ENCODE measurements at regions not wholly inside any gene's neighbourhood (a gene's known extent, or its start where the extent isn't known, plus 50 kb on each side); places are given as distances from the start of the nearest gene placed in this dataset.
"Not testable (repeated sequence)": the region's sequence is repeated elsewhere in the genome, so short reads cannot be mapped to it uniquely, and the experiment has no call there.

DNA sequence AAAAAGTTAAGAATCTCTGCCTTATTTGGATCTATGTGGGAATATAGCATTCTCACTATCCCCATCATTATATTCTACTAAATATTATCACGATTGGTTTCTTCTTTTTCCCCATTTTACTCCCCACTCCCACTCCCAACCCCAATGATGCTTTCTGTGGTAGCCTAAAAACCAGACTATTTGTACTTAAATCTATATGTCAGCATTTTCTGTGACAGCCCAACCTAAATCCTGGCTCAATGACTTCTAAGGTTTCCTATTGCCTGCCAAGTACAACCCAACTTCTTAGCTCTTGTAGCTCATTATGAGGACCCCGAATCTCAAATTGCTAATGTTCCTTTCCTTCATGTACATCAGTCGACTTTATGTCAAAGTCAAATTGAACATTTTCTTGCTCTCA lies 598.6 kb downstream of the XPNPEP1 start:
- no peaks in the 10 kb centered on the region for H3K36me3 Mint-ChIP-seq (ENCODE audit: insufficient read depth)
- H3K9me3 Mint-ChIP-seq, result peaks cover 17% of the 10 kb centered on the region
- no peak overlapping the region for H3K4me3 Mint-ChIP-seq
- DNase-seq (ENCODE audit: low spot score in 2 of 2) (no peak), ATAC-seq (replicated peaks; ENCODE audit: extremely low read depth, poor library complexity, severe bottlenecking) (no peak)
- H3K27me3 Mint-ChIP-seq, result no peaks in the 10 kb centered on the region
- no peaks in the 10 kb centered on the region for H3K4me1 Mint-ChIP-seq
- no peak overlapping the region for H3K27ac Mint-ChIP-seq (ENCODE audit: low read depth)

DNA sequence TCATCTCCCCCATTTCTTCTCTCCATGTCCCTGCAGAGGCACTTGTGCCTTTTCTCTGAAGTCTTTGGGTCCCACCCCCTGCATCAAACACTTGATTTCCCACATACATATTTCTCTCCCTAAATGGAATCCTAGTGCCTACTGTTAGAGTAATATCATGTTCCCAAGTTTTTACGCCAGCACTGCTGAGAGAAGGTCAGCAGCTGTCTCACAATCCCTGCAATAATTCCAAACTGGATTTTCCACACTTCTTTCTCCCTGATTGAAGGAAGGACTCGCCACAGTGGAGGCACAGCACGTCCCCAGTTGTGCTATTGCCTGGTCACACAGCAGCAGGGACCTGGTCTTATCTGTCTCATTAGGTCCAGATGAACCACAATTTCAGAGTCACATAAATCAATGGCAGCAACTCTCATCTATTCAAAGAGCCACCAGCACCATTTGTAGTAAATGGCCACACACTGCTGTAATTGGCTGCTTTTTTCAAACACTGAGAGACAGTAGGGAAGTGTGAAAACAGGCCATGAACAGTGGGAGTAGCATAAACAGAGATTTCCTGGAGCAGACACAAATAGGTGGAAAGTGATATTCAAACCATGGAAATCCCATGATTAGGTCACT lies 605.5 kb downstream of the XPNPEP1 start:
- DNase-seq (ENCODE audit: low spot score in 2 of 2) (no peak), ATAC-seq (replicated peaks; ENCODE audit: extremely low read depth, poor library complexity, severe bottlenecking) (no peak)
- Mint-ChIP-seq H3K27me3 (no peaks in the 10 kb centered on the region), H3K36me3 (ENCODE audit: insufficient read depth) (no peaks in the 10 kb centered on the region), H3K4me3 (no peak overlapping the region), H3K27ac (ENCODE audit: low read depth) (no peak overlapping the region), H3K9me3 (peaks cover 20% of the 10 kb centered on the region), H3K4me1 (no peaks in the 10 kb centered on the region)

- ATAC-seq (replicated peaks; ENCODE audit: extremely low read depth, poor library complexity, severe bottlenecking); H3K4me1 Mint-ChIP-seq; DNase-seq (ENCODE audit: low spot score in 2 of 2); H3K27me3 Mint-ChIP-seq; H3K36me3 Mint-ChIP-seq (ENCODE audit: insufficient read depth); H3K27ac Mint-ChIP-seq (ENCODE audit: low read depth); H3K4me3 Mint-ChIP-seq: not testable (repeated sequence)
- H3K9me3 Mint-ChIP-seq, result peaks cover 18% of the 10 kb centered on the region
Measured at GRCh38 chr10:109314016-109314415, 609.3 kb downstream of the XPNPEP1 start.

GRCh38 chr10:109312555-109312954 lies 610.8 kb downstream of the XPNPEP1 start:
- DNase-seq (ENCODE audit: low spot score in 2 of 2); H3K36me3 Mint-ChIP-seq (ENCODE audit: insufficient read depth); H3K4me1 Mint-ChIP-seq; H3K27me3 Mint-ChIP-seq; ATAC-seq (replicated peaks; ENCODE audit: extremely low read depth, poor library complexity, severe bottlenecking); H3K27ac Mint-ChIP-seq (ENCODE audit: low read depth); H3K4me3 Mint-ChIP-seq: not testable (repeated sequence)
- peaks cover 16% of the 10 kb centered on the region for H3K9me3 Mint-ChIP-seq

DNA sequence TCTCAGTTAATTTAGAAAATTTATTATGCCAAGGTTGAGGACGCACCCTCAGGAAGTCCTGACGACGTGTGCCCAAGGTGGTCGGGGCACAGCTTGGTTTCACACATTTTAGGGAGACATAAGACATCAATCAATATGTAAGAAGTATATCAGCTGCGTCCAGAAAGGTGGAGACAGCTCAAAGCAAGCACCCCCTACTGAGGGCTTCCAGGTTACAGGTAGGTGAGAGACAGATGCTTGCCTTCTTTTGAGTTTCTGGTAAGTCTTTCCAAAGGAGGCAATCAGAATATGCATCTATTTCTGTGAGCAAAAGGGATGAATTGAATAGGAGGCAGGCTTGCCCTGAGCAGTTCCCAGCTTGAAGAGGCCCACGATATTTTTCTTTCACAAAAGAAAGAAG lies 614.3 kb downstream of the XPNPEP1 start:
- no peaks in the 10 kb centered on the region for H3K4me1 Mint-ChIP-seq
- H3K27ac Mint-ChIP-seq (ENCODE audit: low read depth), result no peak overlapping the region
- DNase-seq (ENCODE audit: low spot score in 2 of 2) (no peak), ATAC-seq (replicated peaks; ENCODE audit: extremely low read depth, poor library complexity, severe bottlenecking) (no peak)
- H3K36me3 Mint-ChIP-seq (ENCODE audit: insufficient read depth), result no peaks in the 10 kb centered on the region
- H3K27me3 Mint-ChIP-seq, result no peaks in the 10 kb centered on the region
- H3K4me3 Mint-ChIP-seq, result no peak overlapping the region
- peaks cover 13% of the 10 kb centered on the region for H3K9me3 Mint-ChIP-seq

- H3K36me3 Mint-ChIP-seq (ENCODE audit: insufficient read depth); DNase-seq (ENCODE audit: low spot score in 2 of 2); ATAC-seq (replicated peaks; ENCODE audit: extremely low read depth, poor library complexity, severe bottlenecking): not testable (repeated sequence)
Measured at GRCh38 chr10:109307102-109307501, 616.2 kb downstream of the XPNPEP1 start.

DNA sequence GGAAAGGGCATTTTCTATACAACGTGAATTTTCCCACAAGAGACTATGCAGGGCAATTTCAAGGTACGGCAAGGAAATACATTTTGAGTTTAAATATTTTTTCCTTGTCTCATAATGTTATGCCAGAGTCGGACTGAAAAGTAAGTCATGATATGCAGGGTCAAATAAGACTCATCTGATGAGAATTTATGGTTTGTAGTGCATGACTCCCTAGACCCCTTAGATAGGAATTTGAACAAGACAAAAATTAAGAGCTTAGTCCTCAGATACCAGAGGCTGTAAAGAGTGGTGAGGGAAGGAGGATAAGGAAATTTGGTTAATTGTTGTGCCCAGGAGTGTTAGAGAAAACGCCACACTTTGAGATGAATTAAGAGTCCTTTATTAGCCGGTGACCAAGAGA lies 616.6 kb downstream of the XPNPEP1 start:
- H3K4me3 Mint-ChIP-seq, result no peak overlapping the region
- ATAC-seq (replicated peaks; ENCODE audit: extremely low read depth, poor library complexity, severe bottlenecking), result no peak
- no peaks in the 10 kb centered on the region for H3K36me3 Mint-ChIP-seq (ENCODE audit: insufficient read depth)
- no peaks in the 10 kb centered on the region for H3K4me1 Mint-ChIP-seq
- no peak for DNase-seq (ENCODE audit: low spot score in 2 of 2)
- H3K27me3 Mint-ChIP-seq, result no peaks in the 10 kb centered on the region
- H3K9me3 Mint-ChIP-seq, result peaks cover 9% of the 10 kb centered on the region
- H3K27ac Mint-ChIP-seq (ENCODE audit: low read depth), result no peak overlapping the region

More at GRCh38 chr10:109307102-109307501, 616.2 kb downstream of the XPNPEP1 start:
- H3K27ac Mint-ChIP-seq (ENCODE audit: low read depth); H3K27me3 Mint-ChIP-seq; H3K9me3 Mint-ChIP-seq; H3K4me1 Mint-ChIP-seq; H3K4me3 Mint-ChIP-seq: not testable (repeated sequence)

GRCh38 chr10:109287858-109288257 lies 635.5 kb downstream of the XPNPEP1 start:
- Mint-ChIP-seq H3K27ac (ENCODE audit: low read depth) (no peak overlapping the region), H3K4me1 (no peaks in the 10 kb centered on the region), H3K27me3 (no peaks in the 10 kb centered on the region), H3K4me3 (no peak overlapping the region), H3K36me3 (ENCODE audit: insufficient read depth) (no peaks in the 10 kb centered on the region), H3K9me3 (peaks cover 29% of the 10 kb centered on the region)
- no peak for DNase-seq (ENCODE audit: low spot score in 2 of 2)
- no peak for ATAC-seq (replicated peaks; ENCODE audit: extremely low read depth, poor library complexity, severe bottlenecking)

GRCh38 chr10:109282510-109282909 lies 640.8 kb downstream of the XPNPEP1 start:
- DNase-seq (ENCODE audit: low spot score in 2 of 2), result no peak
- Mint-ChIP-seq H3K4me1 (no peaks in the 10 kb centered on the region), H3K27ac (ENCODE audit: low read depth) (no peak overlapping the region), H3K36me3 (ENCODE audit: insufficient read depth) (no peaks in the 10 kb centered on the region), H3K27me3 (no peaks in the 10 kb centered on the region), H3K9me3 (peaks cover 23% of the 10 kb centered on the region), H3K4me3 (no peak overlapping the region)
- no peak for ATAC-seq (replicated peaks; ENCODE audit: extremely low read depth, poor library complexity, severe bottlenecking)

GRCh38 chr10:109281347-109281746 lies 642.0 kb downstream of the XPNPEP1 start:
- Mint-ChIP-seq H3K9me3 (peaks cover 23% of the 10 kb centered on the region), H3K4me1 (no peaks in the 10 kb centered on the region), H3K27ac (ENCODE audit: low read depth) (no peak overlapping the region), H3K36me3 (ENCODE audit: insufficient read depth) (no peaks in the 10 kb centered on the region), H3K4me3 (no peak overlapping the region), H3K27me3 (no peaks in the 10 kb centered on the region)
- no peak for ATAC-seq (replicated peaks; ENCODE audit: extremely low read depth, poor library complexity, severe bottlenecking)
- DNase-seq (ENCODE audit: low spot score in 2 of 2), result no peak

- no peak overlapping the region for H3K4me3 Mint-ChIP-seq
- ATAC-seq (replicated peaks; ENCODE audit: extremely low read depth, poor library complexity, severe bottlenecking), result no peak
Measured at GRCh38 chr10:109280837-109281236, 642.5 kb downstream of the XPNPEP1 start.

GRCh38 chr10:109277456-109277855 lies 645.9 kb downstream of the XPNPEP1 start:
- no peaks in the 10 kb centered on the region for H3K4me1 Mint-ChIP-seq
- H3K27me3 Mint-ChIP-seq, result no peaks in the 10 kb centered on the region
- no peak overlapping the region for H3K27ac Mint-ChIP-seq (ENCODE audit: low read depth)
- H3K9me3 Mint-ChIP-seq, result peaks cover 6% of the 10 kb centered on the region
- no peaks in the 10 kb centered on the region for H3K36me3 Mint-ChIP-seq (ENCODE audit: insufficient read depth)
- ATAC-seq (replicated peaks; ENCODE audit: extremely low read depth, poor library complexity, severe bottlenecking) (no peak), DNase-seq (ENCODE audit: low spot score in 2 of 2) (no peak)
- no peak overlapping the region for H3K4me3 Mint-ChIP-seq

More at GRCh38 chr10:109280837-109281236, 642.5 kb downstream of the XPNPEP1 start:
- DNase-seq (ENCODE audit: low spot score in 2 of 2), result no peak
- Mint-ChIP-seq H3K27ac (ENCODE audit: low read depth) (no peak overlapping the region), H3K36me3 (ENCODE audit: insufficient read depth) (no peaks in the 10 kb centered on the region), H3K27me3 (no peaks in the 10 kb centered on the region), H3K4me1 (no peaks in the 10 kb centered on the region), H3K9me3 (peaks cover 18% of the 10 kb centered on the region)

DNA sequence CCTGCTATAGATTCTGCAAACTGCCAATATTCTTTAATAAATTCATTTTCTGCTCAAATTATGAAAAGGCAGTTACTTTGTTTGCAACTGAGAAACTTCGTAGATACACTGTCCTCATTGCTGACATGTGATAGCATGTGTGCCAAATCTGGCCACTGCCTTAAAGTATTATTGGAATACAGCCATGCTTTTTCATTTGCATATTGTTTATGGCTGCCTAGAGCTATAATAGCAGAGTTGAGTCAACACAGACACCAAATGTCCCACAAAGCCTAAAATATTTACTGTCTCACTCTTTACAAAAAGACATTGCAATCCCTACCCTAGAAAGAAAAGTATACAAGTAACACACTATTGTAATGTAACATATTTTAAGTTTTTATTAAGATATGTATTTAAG lies 647.4 kb downstream of the XPNPEP1 start:
- Mint-ChIP-seq H3K9me3 (peaks cover 6% of the 10 kb centered on the region), H3K27me3 (no peaks in the 10 kb centered on the region), H3K36me3 (ENCODE audit: insufficient read depth) (no peaks in the 10 kb centered on the region), H3K4me1 (no peaks in the 10 kb centered on the region), H3K4me3 (no peak overlapping the region), H3K27ac (ENCODE audit: low read depth) (no peak overlapping the region)
- ATAC-seq (replicated peaks; ENCODE audit: extremely low read depth, poor library complexity, severe bottlenecking) (no peak), DNase-seq (ENCODE audit: low spot score in 2 of 2) (no peak)

Measured in central memory CD8-positive, alpha-beta T cell (primary cell).